ENCODE measurements at regions not wholly inside any gene's neighbourhood (a gene's known extent, or its start where the extent isn't known, plus 50 kb on each side); places are given as distances from the start of the nearest gene placed in this dataset.

DNA sequence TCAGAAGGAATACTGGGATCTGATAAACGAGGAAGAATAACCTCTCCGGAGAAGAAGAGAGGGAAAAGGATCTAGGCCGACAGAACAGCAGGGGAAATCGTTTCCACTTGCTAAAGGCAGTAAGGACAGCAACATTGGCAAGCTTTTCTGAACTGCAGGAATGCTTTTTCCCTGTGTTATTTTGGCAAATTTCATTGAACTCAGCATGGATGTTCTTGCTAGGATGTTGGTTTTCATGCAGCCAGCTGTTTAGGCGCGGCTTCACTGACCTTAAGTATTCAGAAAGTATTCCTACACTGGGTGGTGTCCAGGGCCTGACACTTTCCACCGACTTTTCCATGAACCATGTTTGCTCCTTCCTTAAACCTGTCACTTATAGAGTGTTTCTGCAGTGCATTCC lies 489.7 kb downstream of the CNTN3 start (continued):
- TF ChIP-seq, protein P1, sequence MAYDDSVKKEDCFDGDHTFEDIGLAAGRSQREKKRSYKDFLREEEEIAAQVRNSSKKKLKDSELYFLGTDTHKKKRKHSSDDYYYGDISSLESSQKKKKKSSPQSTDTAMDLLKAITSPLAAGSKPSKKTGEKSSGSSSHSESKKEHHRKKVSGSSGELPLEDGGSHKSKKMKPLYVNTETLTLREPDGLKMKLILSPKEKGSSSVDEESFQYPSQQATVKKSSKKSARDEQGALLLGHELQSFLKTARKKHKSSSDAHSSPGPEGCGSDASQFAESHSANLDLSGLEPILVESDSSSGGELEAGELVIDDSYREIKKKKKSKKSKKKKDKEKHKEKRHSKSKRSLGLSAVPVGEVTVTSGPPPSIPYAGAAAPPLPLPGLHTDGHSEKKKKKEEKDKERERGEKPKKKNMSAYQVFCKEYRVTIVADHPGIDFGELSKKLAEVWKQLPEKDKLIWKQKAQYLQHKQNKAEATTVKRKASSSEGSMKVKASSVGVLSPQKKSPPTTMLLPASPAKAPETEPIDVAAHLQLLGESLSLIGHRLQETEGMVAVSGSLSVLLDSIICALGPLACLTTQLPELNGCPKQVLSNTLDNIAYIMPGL (CRISPR knock-in tag; IDR thresholded peaks at IDR 0.05) = no peak
- TF ChIP-seq ARID4B (CRISPR knock-in tag; IDR thresholded peaks at IDR 0.05; ENCODE audit: borderline replicate concordance) = no peak
- TF ChIP-seq, protein P2, sequence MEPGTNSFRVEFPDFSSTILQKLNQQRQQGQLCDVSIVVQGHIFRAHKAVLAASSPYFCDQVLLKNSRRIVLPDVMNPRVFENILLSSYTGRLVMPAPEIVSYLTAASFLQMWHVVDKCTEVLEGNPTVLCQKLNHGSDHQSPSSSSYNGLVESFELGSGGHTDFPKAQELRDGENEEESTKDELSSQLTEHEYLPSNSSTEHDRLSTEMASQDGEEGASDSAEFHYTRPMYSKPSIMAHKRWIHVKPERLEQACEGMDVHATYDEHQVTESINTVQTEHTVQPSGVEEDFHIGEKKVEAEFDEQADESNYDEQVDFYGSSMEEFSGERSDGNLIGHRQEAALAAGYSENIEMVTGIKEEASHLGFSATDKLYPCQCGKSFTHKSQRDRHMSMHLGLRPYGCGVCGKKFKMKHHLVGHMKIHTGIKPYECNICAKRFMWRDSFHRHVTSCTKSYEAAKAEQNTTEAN (CRISPR knock-in tag; IDR thresholded peaks at IDR 0.05) = no peak
- no peak for TF ChIP-seq ELF4 (CRISPR knock-in tag; IDR thresholded peaks at IDR 0.05; ENCODE audit: low read depth)

DNA sequence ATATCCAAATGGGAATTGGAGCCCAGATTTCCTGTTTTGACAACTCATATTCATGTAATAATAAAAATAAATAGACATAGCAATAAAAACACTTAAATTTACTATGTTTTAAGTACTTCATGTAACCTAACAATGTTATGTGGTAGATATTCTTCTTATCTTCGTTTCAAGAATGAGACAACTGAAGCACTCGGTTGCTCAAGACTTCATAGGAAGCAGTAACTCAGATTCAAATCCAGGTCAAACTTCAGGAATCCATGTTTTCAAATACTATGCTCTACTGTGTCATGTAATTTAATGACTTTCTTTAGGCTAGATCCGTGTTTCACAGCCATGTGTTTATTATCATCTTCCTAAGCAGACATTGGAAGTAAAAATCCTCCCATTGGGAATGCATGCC lies 492.2 kb downstream of the CNTN3 start:
- H3K36me3 Mint-ChIP-seq = peaks cover 15% of the 10 kb centered on the region
- TF ChIP-seq NFATC4 (CRISPR knock-in tag; IDR thresholded peaks at IDR 0.05) (no peak), ELF4 (CRISPR knock-in tag; IDR thresholded peaks at IDR 0.05; ENCODE audit: low read depth) (no peak), OVOL2 (CRISPR knock-in tag; IDR thresholded peaks at IDR 0.05; ENCODE audit: borderline replicate concordance) (no peak), TEAD4 (CRISPR knock-in tag; IDR thresholded peaks at IDR 0.05) (no peak), CDX4 (CRISPR knock-in tag; IDR thresholded peaks at IDR 0.05; ENCODE audit: borderline replicate concordance) (no peak), GTF2I (CRISPR knock-in tag; conservative IDR thresholded peaks at IDR 0.05) (no peak), USF2 (CRISPR knock-in tag; IDR thresholded peaks at IDR 0.05) (no peak), FOXP1 (CRISPR knock-in tag; IDR thresholded peaks at IDR 0.05; ENCODE audit: borderline replicate concordance) (no peak), MLX (CRISPR knock-in tag; IDR thresholded peaks at IDR 0.05) (no peak)
- TF ChIP-seq, protein P3, sequence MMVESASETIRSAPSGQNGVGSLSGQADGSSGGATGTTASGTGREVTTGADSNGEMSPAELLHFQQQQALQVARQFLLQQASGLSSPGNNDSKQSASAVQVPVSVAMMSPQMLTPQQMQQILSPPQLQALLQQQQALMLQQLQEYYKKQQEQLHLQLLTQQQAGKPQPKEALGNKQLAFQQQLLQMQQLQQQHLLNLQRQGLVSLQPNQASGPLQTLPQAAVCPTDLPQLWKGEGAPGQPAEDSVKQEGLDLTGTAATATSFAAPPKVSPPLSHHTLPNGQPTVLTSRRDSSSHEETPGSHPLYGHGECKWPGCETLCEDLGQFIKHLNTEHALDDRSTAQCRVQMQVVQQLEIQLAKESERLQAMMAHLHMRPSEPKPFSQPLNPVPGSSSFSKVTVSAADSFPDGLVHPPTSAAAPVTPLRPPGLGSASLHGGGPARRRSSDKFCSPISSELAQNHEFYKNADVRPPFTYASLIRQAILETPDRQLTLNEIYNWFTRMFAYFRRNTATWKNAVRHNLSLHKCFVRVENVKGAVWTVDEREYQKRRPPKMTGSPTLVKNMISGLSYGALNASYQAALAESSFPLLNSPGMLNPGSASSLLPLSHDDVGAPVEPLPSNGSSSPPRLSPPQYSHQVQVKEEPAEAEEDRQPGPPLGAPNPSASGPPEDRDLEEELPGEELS (CRISPR knock-in tag; IDR thresholded peaks at IDR 0.05) = no peak
- TF ChIP-seq, protein P4, sequence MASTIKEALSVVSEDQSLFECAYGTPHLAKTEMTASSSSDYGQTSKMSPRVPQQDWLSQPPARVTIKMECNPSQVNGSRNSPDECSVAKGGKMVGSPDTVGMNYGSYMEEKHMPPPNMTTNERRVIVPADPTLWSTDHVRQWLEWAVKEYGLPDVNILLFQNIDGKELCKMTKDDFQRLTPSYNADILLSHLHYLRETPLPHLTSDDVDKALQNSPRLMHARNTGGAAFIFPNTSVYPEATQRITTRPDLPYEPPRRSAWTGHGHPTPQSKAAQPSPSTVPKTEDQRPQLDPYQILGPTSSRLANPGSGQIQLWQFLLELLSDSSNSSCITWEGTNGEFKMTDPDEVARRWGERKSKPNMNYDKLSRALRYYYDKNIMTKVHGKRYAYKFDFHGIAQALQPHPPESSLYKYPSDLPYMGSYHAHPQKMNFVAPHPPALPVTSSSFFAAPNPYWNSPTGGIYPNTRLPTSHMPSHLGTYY (CRISPR knock-in tag; IDR thresholded peaks at IDR 0.05) = no peak
- TF ChIP-seq, protein P2 (CRISPR knock-in tag; IDR thresholded peaks at IDR 0.05) = no peak
- TF ChIP-seq, protein P5, sequence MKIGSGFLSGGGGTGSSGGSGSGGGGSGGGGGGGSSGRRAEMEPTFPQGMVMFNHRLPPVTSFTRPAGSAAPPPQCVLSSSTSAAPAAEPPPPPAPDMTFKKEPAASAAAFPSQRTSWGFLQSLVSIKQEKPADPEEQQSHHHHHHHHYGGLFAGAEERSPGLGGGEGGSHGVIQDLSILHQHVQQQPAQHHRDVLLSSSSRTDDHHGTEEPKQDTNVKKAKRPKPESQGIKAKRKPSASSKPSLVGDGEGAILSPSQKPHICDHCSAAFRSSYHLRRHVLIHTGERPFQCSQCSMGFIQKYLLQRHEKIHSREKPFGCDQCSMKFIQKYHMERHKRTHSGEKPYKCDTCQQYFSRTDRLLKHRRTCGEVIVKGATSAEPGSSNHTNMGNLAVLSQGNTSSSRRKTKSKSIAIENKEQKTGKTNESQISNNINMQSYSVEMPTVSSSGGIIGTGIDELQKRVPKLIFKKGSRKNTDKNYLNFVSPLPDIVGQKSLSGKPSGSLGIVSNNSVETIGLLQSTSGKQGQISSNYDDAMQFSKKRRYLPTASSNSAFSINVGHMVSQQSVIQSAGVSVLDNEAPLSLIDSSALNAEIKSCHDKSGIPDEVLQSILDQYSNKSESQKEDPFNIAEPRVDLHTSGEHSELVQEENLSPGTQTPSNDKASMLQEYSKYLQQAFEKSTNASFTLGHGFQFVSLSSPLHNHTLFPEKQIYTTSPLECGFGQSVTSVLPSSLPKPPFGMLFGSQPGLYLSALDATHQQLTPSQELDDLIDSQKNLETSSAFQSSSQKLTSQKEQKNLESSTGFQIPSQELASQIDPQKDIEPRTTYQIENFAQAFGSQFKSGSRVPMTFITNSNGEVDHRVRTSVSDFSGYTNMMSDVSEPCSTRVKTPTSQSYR (CRISPR knock-in tag; IDR thresholded peaks at IDR 0.05) = no peak
- ChIA-PET POLR2A (no interaction called here), CTCF (no interaction called here)
- H3K9me3 Mint-ChIP-seq = peaks cover 30% of the 10 kb centered on the region
- H3K4me1 Mint-ChIP-seq = no peaks in the 10 kb centered on the region
- no peak overlapping the region for H3K27ac Mint-ChIP-seq
- ATAC-seq = no peak
- H3K27me3 Mint-ChIP-seq (ENCODE audit: low read depth) = no peaks in the 10 kb centered on the region; the same call in 1 of the 2 replicates
- no peak for DNase-seq (ENCODE audit: low spot score)
- H3K4me3 Mint-ChIP-seq = no peak overlapping the region
